ENCODE measurements at regions not wholly inside any gene's neighbourhood (a gene's known extent, or its start where the extent isn't known, plus 50 kb on each side); places are given as distances from the start of the nearest gene placed in this dataset.

- Mint-ChIP-seq H3K4me3 (no peak overlapping the region), H3K4me1 (no peaks in the 10 kb centered on the region), H3K36me3 (ENCODE audit: low read depth) (no peaks in the 10 kb centered on the region), H3K27ac (no peak overlapping the region), H3K9me3 (peaks cover under 1% of the 10 kb centered on the region), H3K27me3 (no peaks in the 10 kb centered on the region)
- ATAC-seq (replicated peaks): no peak
These were observed 391.6 kb upstream of the LRATD1 start for GRCh38 chr2:14240868-14241267.

- no peak overlapping the region for H3K27ac Mint-ChIP-seq
- no peaks in the 10 kb centered on the region for H3K36me3 Mint-ChIP-seq (ENCODE audit: low read depth)
- ATAC-seq (replicated peaks): no peak
- no peaks in the 10 kb centered on the region for H3K27me3 Mint-ChIP-seq
- no peak overlapping the region for H3K4me3 Mint-ChIP-seq
- H3K4me1 Mint-ChIP-seq: no peaks in the 10 kb centered on the region
- no peaks in the 10 kb centered on the region for H3K9me3 Mint-ChIP-seq
These were observed 386.6 kb upstream of the LRATD1 start for GRCh38 chr2:14245901-14246300.

GRCh38 chr2:14255135-14255820 is 377.2 kb upstream of the LRATD1 start:
- peaks cover 4% of the 10 kb centered on the region for H3K9me3 Mint-ChIP-seq
- no peaks in the 10 kb centered on the region for H3K27me3 Mint-ChIP-seq
- no peaks in the 10 kb centered on the region for H3K4me1 Mint-ChIP-seq
- no peak overlapping the region for H3K27ac Mint-ChIP-seq
- no peak for ATAC-seq (replicated peaks)
- no peaks in the 10 kb centered on the region for H3K36me3 Mint-ChIP-seq (ENCODE audit: low read depth)
- H3K4me3 Mint-ChIP-seq: no peak overlapping the region

- Mint-ChIP-seq H3K4me1 (no peaks in the 10 kb centered on the region), H3K27ac (no peak overlapping the region), H3K4me3 (no peak overlapping the region), H3K9me3 (peaks cover 4% of the 10 kb centered on the region), H3K36me3 (ENCODE audit: low read depth) (no peaks in the 10 kb centered on the region), H3K27me3 (no peaks in the 10 kb centered on the region)
- no peak for ATAC-seq (replicated peaks)
These were observed 375.6 kb upstream of the LRATD1 start for GRCh38 chr2:14256890-14257289.

- H3K27me3 Mint-ChIP-seq: no peaks in the 10 kb centered on the region
- H3K36me3 Mint-ChIP-seq (ENCODE audit: low read depth): no peaks in the 10 kb centered on the region
- H3K9me3 Mint-ChIP-seq: peaks cover 4% of the 10 kb centered on the region
These were observed 374.6 kb upstream of the LRATD1 start for GRCh38 chr2:14257801-14258507.

GRCh38 chr2:14261771-14262170 is 370.7 kb upstream of the LRATD1 start:
- no peaks in the 10 kb centered on the region for H3K4me1 Mint-ChIP-seq
- no peak overlapping the region for H3K27ac Mint-ChIP-seq
- no peak overlapping the region for H3K4me3 Mint-ChIP-seq
- H3K36me3 Mint-ChIP-seq (ENCODE audit: low read depth): no peaks in the 10 kb centered on the region
- ATAC-seq (replicated peaks): no peak
- no peaks in the 10 kb centered on the region for H3K27me3 Mint-ChIP-seq
- H3K9me3 Mint-ChIP-seq: peaks cover 20% of the 10 kb centered on the region

More at GRCh38 chr2:14257801-14258507, 374.6 kb upstream of the LRATD1 start:
- ATAC-seq (replicated peaks): no peak
- Mint-ChIP-seq H3K4me3 (no peak overlapping the region), H3K4me1 (no peaks in the 10 kb centered on the region), H3K27ac (no peak overlapping the region)

GRCh38 chr2:14263053-14263452 is 369.5 kb upstream of the LRATD1 start:
- Mint-ChIP-seq H3K27ac (no peak overlapping the region), H3K4me1 (no peaks in the 10 kb centered on the region), H3K36me3 (ENCODE audit: low read depth) (no peaks in the 10 kb centered on the region), H3K27me3 (no peaks in the 10 kb centered on the region), H3K9me3 (peaks cover 20% of the 10 kb centered on the region), H3K4me3 (no peak overlapping the region)
- no peak for ATAC-seq (replicated peaks)

- Mint-ChIP-seq H3K27me3 (no peaks in the 10 kb centered on the region), H3K27ac (no peak overlapping the region), H3K4me3 (no peak overlapping the region), H3K9me3 (peaks cover 10% of the 10 kb centered on the region), H3K36me3 (ENCODE audit: low read depth) (no peaks in the 10 kb centered on the region), H3K4me1 (no peaks in the 10 kb centered on the region)
- no peak for ATAC-seq (replicated peaks)
These were observed 362.4 kb upstream of the LRATD1 start for GRCh38 chr2:14270036-14270582.

- H3K27me3 Mint-ChIP-seq: no peaks in the 10 kb centered on the region
- H3K9me3 Mint-ChIP-seq: peaks cover 3% of the 10 kb centered on the region
- no peak overlapping the region for H3K27ac Mint-ChIP-seq
- no peaks in the 10 kb centered on the region for H3K36me3 Mint-ChIP-seq (ENCODE audit: low read depth)
- H3K4me3 Mint-ChIP-seq: no peak overlapping the region
- ATAC-seq (replicated peaks): no peak
- no peaks in the 10 kb centered on the region for H3K4me1 Mint-ChIP-seq
These were observed 360.0 kb upstream of the LRATD1 start for GRCh38 chr2:14272396-14273075.

GRCh38 chr2:14273650-14274049 is 358.9 kb upstream of the LRATD1 start:
- Mint-ChIP-seq H3K4me1 (no peaks in the 10 kb centered on the region), H3K36me3 (ENCODE audit: low read depth) (no peaks in the 10 kb centered on the region), H3K27me3 (no peaks in the 10 kb centered on the region), H3K27ac (no peak overlapping the region), H3K4me3 (no peak overlapping the region), H3K9me3 (peaks cover 3% of the 10 kb centered on the region)
- ATAC-seq (replicated peaks): no peak

GRCh38 chr2:14284244-14284643 is 348.3 kb upstream of the LRATD1 start:
- no peak overlapping the region for H3K27ac Mint-ChIP-seq
- H3K27me3 Mint-ChIP-seq: no peaks in the 10 kb centered on the region
- no peak for ATAC-seq (replicated peaks)
- H3K36me3 Mint-ChIP-seq (ENCODE audit: low read depth): no peaks in the 10 kb centered on the region
- H3K4me1 Mint-ChIP-seq: no peaks in the 10 kb centered on the region
- H3K4me3 Mint-ChIP-seq: no peak overlapping the region
- peaks cover 18% of the 10 kb centered on the region for H3K9me3 Mint-ChIP-seq

GRCh38 chr2:14285812-14286211 is 346.7 kb upstream of the LRATD1 start:
- Mint-ChIP-seq H3K36me3 (ENCODE audit: low read depth) (no peaks in the 10 kb centered on the region), H3K27me3 (no peaks in the 10 kb centered on the region), H3K4me3 (no peak overlapping the region), H3K4me1 (no peaks in the 10 kb centered on the region), H3K27ac (no peak overlapping the region), H3K9me3 (peaks cover 19% of the 10 kb centered on the region)
- ATAC-seq (replicated peaks): no peak

GRCh38 chr2:14288016-14288415 is 344.5 kb upstream of the LRATD1 start:
- H3K36me3 Mint-ChIP-seq (ENCODE audit: low read depth): no peaks in the 10 kb centered on the region
- no peak overlapping the region for H3K4me3 Mint-ChIP-seq
- no peaks in the 10 kb centered on the region for H3K4me1 Mint-ChIP-seq
- H3K9me3 Mint-ChIP-seq: peaks cover 10% of the 10 kb centered on the region
- ATAC-seq (replicated peaks): no peak
- H3K27ac Mint-ChIP-seq: no peak overlapping the region
- H3K27me3 Mint-ChIP-seq: no peaks in the 10 kb centered on the region

- peaks cover 12% of the 10 kb centered on the region for H3K9me3 Mint-ChIP-seq
- no peak for ATAC-seq (replicated peaks)
- H3K27me3 Mint-ChIP-seq: no peaks in the 10 kb centered on the region
- H3K4me1 Mint-ChIP-seq: no peaks in the 10 kb centered on the region
- no peak overlapping the region for H3K27ac Mint-ChIP-seq
- H3K4me3 Mint-ChIP-seq: no peak overlapping the region
- H3K36me3 Mint-ChIP-seq (ENCODE audit: low read depth): no peaks in the 10 kb centered on the region
These were observed 339.6 kb upstream of the LRATD1 start for GRCh38 chr2:14292964-14293363.

GRCh38 chr2:14297340-14297739 is 335.2 kb upstream of the LRATD1 start:
- no peak for ATAC-seq (replicated peaks)
- no peaks in the 10 kb centered on the region for H3K27me3 Mint-ChIP-seq
- H3K9me3 Mint-ChIP-seq: peaks cover 6% of the 10 kb centered on the region
- no peak overlapping the region for H3K27ac Mint-ChIP-seq
- no peaks in the 10 kb centered on the region for H3K4me1 Mint-ChIP-seq
- H3K4me3 Mint-ChIP-seq: no peak overlapping the region
- no peaks in the 10 kb centered on the region for H3K36me3 Mint-ChIP-seq (ENCODE audit: low read depth)

Data from activated T-helper 17 cell treated with anti-CD3 and anti-CD28 coated beads, Interleukin-2, amount 50 U/mL, for 72 hours (primary cell).